HG02759 (cell line): ENCODE measurements at regions not wholly inside any gene's neighbourhood (a gene's known extent, or its start where the extent isn't known, plus 50 kb on each side); places are given as distances from the start of the nearest gene placed in this dataset.
"Not testable (repeated sequence)": the region's sequence is repeated elsewhere in the genome, so short reads cannot be mapped to it uniquely, and the experiment has no call there.

Experiments used
- ATAC-seq: cut with Tn5 transposase; IDR thresholded peaks from one replicate; pipeline ENCODE4 v1.9.1; 2021; ENCODE audit warnings: mild to moderate bottlenecking, moderate library complexity; ENCODE audit not compliant: unreplicated experiment

- ATAC-seq = no peak
Observed at GRCh38 chr1:67482733-67483482, 52.7 kb upstream of the SERBP1 start.

DNA sequence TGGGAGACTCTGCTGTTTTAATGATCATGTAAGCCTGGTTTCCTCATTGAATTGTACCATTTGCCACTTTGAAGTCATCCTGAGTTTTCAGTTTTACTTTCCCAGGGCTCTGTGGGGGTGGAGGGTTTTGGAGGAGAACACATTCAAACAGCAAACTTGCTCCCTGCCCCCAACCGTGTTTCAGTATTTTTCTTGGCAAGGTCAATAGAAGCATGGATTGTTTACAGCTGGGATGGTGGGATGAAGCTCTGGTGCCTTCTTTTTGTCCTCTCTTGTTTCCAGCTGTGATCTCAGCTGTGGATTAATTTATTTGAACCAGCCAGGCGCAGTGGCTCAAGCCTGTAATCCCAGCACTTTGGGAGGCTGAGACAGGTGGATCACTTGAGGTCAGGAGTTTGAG, 54.3 kb upstream of the SERBP1 start:
- no peak for ATAC-seq

GRCh38 chr1:67485046-67485811, 55.0 kb upstream of the SERBP1 start:
- ATAC-seq = no peak

DNA sequence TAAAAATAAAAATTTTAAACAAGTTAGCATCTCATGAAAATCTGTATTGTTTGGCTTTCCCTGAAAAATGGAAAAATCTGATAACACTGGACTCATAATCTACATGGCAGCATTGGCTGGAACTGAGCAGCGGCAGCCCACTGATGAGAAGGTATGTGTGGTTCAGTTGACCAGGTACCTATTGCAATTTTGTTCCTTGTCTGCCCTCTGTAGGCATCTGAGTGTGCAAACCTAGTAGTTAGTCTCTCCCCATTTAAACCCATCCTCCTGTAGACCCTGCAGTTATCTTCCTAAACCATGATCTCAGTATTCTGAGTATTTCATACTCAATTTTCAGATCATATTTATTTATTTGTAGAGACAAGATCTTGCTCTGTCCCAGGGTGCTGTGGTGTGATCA, 59.4 kb upstream of the SERBP1 start:
- no peak for ATAC-seq

DNA sequence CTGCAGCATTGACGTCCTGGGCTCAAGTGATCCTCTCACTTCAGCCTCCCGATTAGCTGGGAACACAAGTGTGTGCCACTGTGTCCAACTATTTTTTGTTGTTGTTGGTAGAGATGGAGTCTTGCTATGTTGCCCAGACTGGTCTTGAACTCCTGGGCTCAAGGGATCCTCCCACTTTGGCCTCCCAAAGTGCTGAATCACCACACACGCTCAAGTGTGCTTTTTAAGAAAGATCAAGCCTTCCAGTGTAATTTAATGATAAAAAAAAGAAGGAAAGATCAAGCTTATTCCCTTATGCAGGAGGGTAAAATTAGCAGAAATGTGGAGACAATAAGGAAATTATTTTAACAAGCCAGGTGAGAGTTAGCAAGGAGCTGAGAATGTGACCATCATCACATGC, 61.1 kb upstream of the SERBP1 start:
- no peak for ATAC-seq

GRCh38 chr1:67493148-67493547, 62.9 kb upstream of the SERBP1 start:
- ATAC-seq = no peak

DNA sequence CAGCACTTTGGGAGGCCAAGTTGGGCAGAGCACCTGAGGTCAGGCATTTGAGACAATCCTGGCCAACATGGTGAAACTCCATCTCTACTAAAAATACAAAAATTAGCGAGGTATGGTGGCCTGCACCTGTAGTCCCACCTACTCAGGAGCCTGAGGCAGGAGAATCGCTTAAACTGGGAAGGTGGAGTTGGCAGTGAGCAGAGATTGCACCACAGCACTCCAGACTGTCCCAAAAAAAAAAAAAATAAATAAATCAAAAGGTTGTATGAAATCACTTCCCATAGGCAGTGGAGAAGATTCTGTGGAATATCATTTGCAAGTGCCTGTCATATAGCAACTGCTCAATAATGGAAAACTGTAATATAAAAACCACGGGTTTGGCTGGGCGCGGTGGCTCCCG, 65.1 kb upstream of the SERBP1 start:
- no peak for ATAC-seq

DNA sequence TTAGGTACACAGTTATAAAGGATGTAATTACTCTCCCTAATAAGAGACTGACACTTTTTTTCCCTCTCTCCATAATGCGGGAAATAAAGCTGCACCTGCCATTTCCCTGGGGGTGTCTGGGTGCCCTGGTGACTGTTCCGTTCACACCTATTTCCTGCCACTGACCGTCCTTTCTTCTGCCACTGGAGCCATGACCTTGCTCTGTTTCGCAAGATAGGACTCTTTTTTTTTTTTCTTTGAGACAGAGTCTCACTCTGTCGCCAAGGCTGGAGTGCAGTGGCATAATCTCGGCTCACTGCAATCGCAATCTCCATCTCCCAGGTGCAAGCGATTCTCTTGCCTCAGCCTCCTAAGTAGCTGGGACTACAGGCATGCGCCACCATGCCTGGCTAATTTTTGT, 66.1 kb upstream of the SERBP1 start:
- ATAC-seq = no peak

- ATAC-seq = peak; percentile 100
Observed at GRCh38 chr1:67500413-67500959, 70.3 kb upstream of the SERBP1 start.

- ATAC-seq = no peak
Observed at GRCh38 chr1:67503974-67504373, 73.8 kb upstream of the SERBP1 start.

GRCh38 chr1:67513392-67514294, 83.4 kb upstream of the SERBP1 start:
- not testable (repeated sequence) for ATAC-seq

GRCh38 chr1:67514300-67514699, 84.1 kb upstream of the SERBP1 start:
- ATAC-seq = no peak

GRCh38 chr1:67514786-67515185, 84.6 kb upstream of the SERBP1 start:
- no peak for ATAC-seq

- ATAC-seq = no peak
Observed at GRCh38 chr1:67515324-67516080, 85.3 kb upstream of the SERBP1 start.

DNA sequence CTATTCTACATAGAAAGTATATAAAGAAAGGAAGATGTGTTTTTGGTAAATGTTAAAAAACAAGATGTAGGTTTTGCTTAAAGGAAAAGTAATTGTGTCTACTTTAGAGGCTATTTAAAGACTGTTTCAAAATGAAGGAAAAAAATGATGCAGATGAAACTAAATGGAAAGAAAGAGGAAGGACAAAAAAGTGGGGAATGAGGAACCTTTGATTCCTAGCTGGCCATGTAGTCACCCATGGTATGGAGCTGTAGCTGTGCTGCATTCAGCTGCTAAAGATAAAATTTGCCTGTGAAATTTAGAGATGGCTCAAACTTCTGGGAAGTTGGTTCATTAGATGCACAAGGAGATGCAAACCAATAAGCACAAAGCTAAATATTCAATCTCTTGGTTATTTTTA, 86.8 kb upstream of the SERBP1 start:
- no peak for ATAC-seq

GRCh38 chr1:67522001-67522441, 91.8 kb upstream of the SERBP1 start:
- ATAC-seq = no peak

GRCh38 chr1:67522793-67523192, 92.6 kb upstream of the SERBP1 start:
- ATAC-seq = no peak

DNA sequence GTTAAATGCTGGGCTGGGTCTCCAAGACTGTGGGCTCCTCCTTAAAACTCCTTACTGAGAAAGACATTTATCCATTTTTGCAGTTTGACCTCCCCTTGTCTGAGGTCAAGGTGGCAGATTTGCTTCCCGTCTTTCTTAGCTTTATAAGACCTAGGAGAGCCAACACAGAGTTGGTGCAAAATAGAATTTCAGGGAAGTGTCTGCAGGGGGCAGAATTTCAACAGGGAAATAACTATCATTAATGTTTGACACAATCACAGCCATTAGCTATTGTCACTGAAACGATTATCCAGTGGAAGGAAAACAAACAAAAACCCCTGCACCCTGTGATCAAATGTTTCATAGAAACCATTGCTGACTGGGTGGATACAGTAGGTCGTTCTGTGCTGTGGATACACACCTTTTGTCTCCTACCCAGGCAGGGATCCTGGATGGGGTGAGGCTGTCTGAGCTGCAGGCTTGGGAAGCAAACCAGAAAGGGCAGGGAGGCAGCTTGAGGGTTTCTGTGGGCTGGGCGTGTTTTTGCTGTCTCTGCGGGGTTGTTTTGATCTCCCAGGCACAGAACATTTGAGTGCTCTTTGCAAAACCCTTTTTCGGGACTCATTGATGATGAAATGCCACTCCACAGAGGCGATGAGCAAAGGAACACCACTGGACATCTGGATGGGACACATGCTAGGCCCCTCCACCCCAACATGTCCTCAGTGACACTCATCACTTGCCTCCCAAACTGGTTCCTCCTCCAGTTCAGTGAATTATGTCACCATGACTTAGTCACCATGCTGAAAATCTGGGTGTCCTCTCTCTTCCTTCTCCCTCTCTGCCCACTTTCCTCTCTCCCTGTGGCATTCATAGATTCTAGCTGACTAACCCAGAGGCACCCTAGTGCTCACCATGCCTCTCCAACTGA, 94.2 kb upstream of the SERBP1 start:
- ATAC-seq = no peak

GRCh38 chr1:67525053-67525760, 95.0 kb upstream of the SERBP1 start:
- ATAC-seq = no peak
